ENCODE measurements at regions not wholly inside any gene's neighbourhood (a gene's known extent, or its start where the extent isn't known, plus 50 kb on each side); places are given as distances from the start of the nearest gene placed in this dataset.

- Histone ChIP-seq H3K79me2 (ENCODE audit: insufficient read depth, low read depth, low read length) (no peaks in the 10 kb centered on the region), H3K9me2 (ENCODE audit: insufficient read depth, low read length) (no peaks in the 10 kb centered on the region), H3K4me1 (ENCODE audit: insufficient read depth, low read length, poor library complexity, severe bottlenecking) (no peaks in the 10 kb centered on the region), H3K36me3 (ENCODE audit: insufficient read depth, low read length) (no peaks in the 10 kb centered on the region), H3K9me3 (ENCODE audit: low read length) (no peaks in the 10 kb centered on the region), H3K4me3 (ENCODE audit: low read depth, low read length, poor library complexity, severe bottlenecking) (no peak overlapping the region), H3K27ac (ENCODE audit: low read depth, low read length, poor library complexity, severe bottlenecking) (no peak overlapping the region), H4K20me1 (ENCODE audit: insufficient read depth, low read length) (no peaks in the 10 kb centered on the region), H3K4me2 (ENCODE audit: low read length) (no peak overlapping the region), H2AFZ (ENCODE audit: low read length) (no peak overlapping the region)
- POLR2A ChIA-PET = no interaction called here
- intact Hi-C loops (cut with micrococcal nuclease; ENCODE audit: unreplicated experiment) = no loop called here
- TF ChIP-seq CTCF (conservative IDR thresholded peaks at IDR 0.05; ENCODE audit: low read length) (no peak), EZH2phosphoT487 (IDR thresholded peaks at IDR 0.05; ENCODE audit: borderline replicate concordance, low read depth, low read length) (no peak)
- BruUV-seq (replicated peaks) = no TSS peak
- no peak for DNase-seq (ENCODE audit: low spot score)
- CTCF ChIA-PET (ENCODE audit: unreplicated experiment) = no interaction called here
These were observed 313.6 kb upstream of the TLE3 start for GRCh38 chr15:70411143-70411863.

GRCh38 chr15:70410371-70410985, 312.8 kb upstream of the TLE3 start:
- no peak for TF ChIP-seq CTCF (conservative IDR thresholded peaks at IDR 0.05; ENCODE audit: low read length)
- TF ChIP-seq EZH2phosphoT487 (IDR thresholded peaks at IDR 0.05; ENCODE audit: borderline replicate concordance, low read depth, low read length) = no peak
- ChIA-PET POLR2A (no interaction called here), CTCF (ENCODE audit: unreplicated experiment) (no interaction called here)
- Histone ChIP-seq H3K27ac (ENCODE audit: low read depth, low read length, poor library complexity, severe bottlenecking) (no peak overlapping the region), H3K79me2 (ENCODE audit: insufficient read depth, low read depth, low read length) (no peaks in the 10 kb centered on the region), H3K4me3 (ENCODE audit: low read depth, low read length, poor library complexity, severe bottlenecking) (no peak overlapping the region), H3K4me2 (ENCODE audit: low read length) (no peak overlapping the region), H3K9me3 (ENCODE audit: low read length) (no peaks in the 10 kb centered on the region), H2AFZ (ENCODE audit: low read length) (no peak overlapping the region), H4K20me1 (ENCODE audit: insufficient read depth, low read length) (no peaks in the 10 kb centered on the region), H3K36me3 (ENCODE audit: insufficient read depth, low read length) (no peaks in the 10 kb centered on the region), H3K9me2 (ENCODE audit: insufficient read depth, low read length) (no peaks in the 10 kb centered on the region), H3K4me1 (ENCODE audit: insufficient read depth, low read length, poor library complexity, severe bottlenecking) (no peaks in the 10 kb centered on the region)
- no TSS peak for BruUV-seq (replicated peaks)
- DNase-seq (ENCODE audit: low spot score) = no peak
- intact Hi-C loops (cut with micrococcal nuclease; ENCODE audit: unreplicated experiment) = no loop called here

GRCh38 chr15:70409388-70409787, 311.7 kb upstream of the TLE3 start:
- Histone ChIP-seq H3K4me2 (ENCODE audit: low read length) (no peak overlapping the region), H3K27ac (ENCODE audit: low read depth, low read length, poor library complexity, severe bottlenecking) (no peak overlapping the region), H3K9me3 (ENCODE audit: low read length) (no peaks in the 10 kb centered on the region), H3K79me2 (ENCODE audit: insufficient read depth, low read depth, low read length) (no peaks in the 10 kb centered on the region), H4K20me1 (ENCODE audit: insufficient read depth, low read length) (no peaks in the 10 kb centered on the region), H3K4me1 (ENCODE audit: insufficient read depth, low read length, poor library complexity, severe bottlenecking) (no peaks in the 10 kb centered on the region), H3K4me3 (ENCODE audit: low read depth, low read length, poor library complexity, severe bottlenecking) (no peak overlapping the region), H2AFZ (ENCODE audit: low read length) (no peak overlapping the region), H3K9me2 (ENCODE audit: insufficient read depth, low read length) (no peaks in the 10 kb centered on the region), H3K36me3 (ENCODE audit: insufficient read depth, low read length) (no peaks in the 10 kb centered on the region)
- CTCF ChIA-PET (ENCODE audit: unreplicated experiment) = no interaction called here
- POLR2A ChIA-PET = no interaction called here
- intact Hi-C loops (cut with micrococcal nuclease; ENCODE audit: unreplicated experiment) = no loop called here
- no TSS peak for BruUV-seq (replicated peaks)
- no peak for DNase-seq (ENCODE audit: low spot score)
- TF ChIP-seq CTCF (conservative IDR thresholded peaks at IDR 0.05; ENCODE audit: low read length) = no peak
- TF ChIP-seq EZH2phosphoT487 (IDR thresholded peaks at IDR 0.05; ENCODE audit: borderline replicate concordance, low read depth, low read length) = no peak

Data from OCI-LY7 (cell line).